Naive B cell (primary cell): ENCODE measurements at regions not wholly inside any gene's neighbourhood (a gene's known extent, or its start where the extent isn't known, plus 50 kb on each side); places are given as distances from the start of the nearest gene placed in this dataset.
"Not testable (repeated sequence)": the region's sequence is repeated elsewhere in the genome, so short reads cannot be mapped to it uniquely, and the experiment has no call there.

Experiments
- ATAC-seq, 2 donors: fragments of 150-1000 bp; cut with Tn5 transposase; 2 replicates each; pipeline ENCODE4 v1.10.0; 2021; ENCODE audit warnings: low read depth in 2 of 2, mild to moderate bottlenecking in 2 of 2, moderate library complexity in 2 of 2
- DNase-seq: peaks from one replicate; pipeline ENCODE4 v3.0.0; 2022
- H3K27ac Mint-ChIP-seq, 6 donors: one replicate each; pipeline ENCODE4 v1.8.0; 2020 to 2022; ENCODE audit warnings: mild to moderate bottlenecking in 6 of 6, mixed read lengths in 6 of 6, moderate library complexity in 5 of 6, inconsistent platforms in 2 of 6
- H3K27me3 Mint-ChIP-seq, 3 donors: one replicate each; pipeline ENCODE4 v1.8.0; 2021 to 2022; ENCODE audit warnings: mixed read lengths in 3 of 3, mild to moderate bottlenecking in 1 of 3
- H3K36me3 Mint-ChIP-seq, 2 donors: one replicate each; pipeline ENCODE4 v1.8.0; 2020 to 2022; ENCODE audit warnings: mixed read lengths in 2 of 2, inconsistent platforms in 1 of 2, mild to moderate bottlenecking in 1 of 2
- H3K4me1 Mint-ChIP-seq, 3 donors: one replicate each; pipeline ENCODE4 v1.8.0; 2020 to 2022; ENCODE audit warnings: mixed read lengths in 3 of 3, inconsistent platforms in 1 of 3, mild to moderate bottlenecking in 1 of 3, moderate library complexity in 1 of 3
- H3K4me3 Mint-ChIP-seq, 8 donors: one replicate each; pipeline ENCODE4 v1.8.0; 2020 to 2022; ENCODE audit warnings: mild to moderate bottlenecking in 8 of 8, mixed read lengths in 8 of 8, moderate library complexity in 8 of 8, inconsistent platforms in 2 of 8
- H3K9me3 Mint-ChIP-seq, 7 donors: one replicate each; pipeline ENCODE4 v1.8.0; 2020 to 2022; ENCODE audit warnings: mixed read lengths in 7 of 7, mild to moderate bottlenecking in 5 of 7, inconsistent platforms in 2 of 7, moderate library complexity in 1 of 7

DNA sequence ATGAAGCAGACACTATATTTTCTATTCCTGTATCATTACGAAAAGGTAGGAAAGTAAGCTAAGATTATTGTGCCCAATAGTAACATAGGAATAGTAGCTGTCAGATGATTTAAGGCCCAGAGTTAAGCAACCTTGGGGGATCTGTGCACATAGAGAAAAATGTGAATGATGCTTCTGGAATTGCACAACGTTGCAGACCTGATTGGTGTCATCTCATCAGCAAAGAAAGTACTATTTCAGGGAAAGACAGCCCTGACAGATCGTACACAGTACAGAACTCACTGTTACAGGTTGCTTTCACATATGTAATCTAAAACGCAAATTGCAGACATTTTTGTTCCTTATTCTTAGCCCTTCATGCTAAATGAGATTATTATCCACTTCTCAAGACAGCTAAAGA, 535.9 kb downstream of the TRIB2 start:
- DNase-seq, result no peak
- Mint-ChIP-seq H3K9me3 (peaks cover 0 to 2% (median 0%) of the 10 kb centered on the region in 7 donors), H3K27me3 (no peaks in the 10 kb centered on the region), H3K4me3 (no peak overlapping the region), H3K36me3 (no peaks in the 10 kb centered on the region), H3K27ac (no peak overlapping the region), H3K4me1 (no peaks in the 10 kb centered on the region)
- ATAC-seq, result no peak

DNA sequence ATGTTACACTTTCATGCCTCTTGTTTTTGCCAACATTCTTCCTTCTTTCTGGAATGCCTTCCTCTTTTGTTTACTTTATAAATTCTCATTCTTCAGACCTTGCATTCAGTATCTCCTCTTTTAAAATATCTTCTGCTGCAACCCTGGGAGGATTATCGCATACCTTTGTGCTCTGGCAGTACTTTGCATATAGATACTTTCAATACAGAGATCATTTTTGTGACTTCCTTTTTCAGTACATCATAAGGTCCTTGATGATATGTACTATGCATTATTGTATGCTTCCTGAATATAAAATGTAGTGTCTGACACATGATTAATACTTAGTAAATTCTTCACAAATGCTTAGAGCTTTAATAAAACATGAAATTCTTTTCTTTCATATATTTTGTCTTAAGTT, 538.7 kb downstream of the TRIB2 start:
- no peaks in the 10 kb centered on the region for H3K4me1 Mint-ChIP-seq
- no peaks in the 10 kb centered on the region for H3K36me3 Mint-ChIP-seq
- ATAC-seq (no peak), DNase-seq (no peak)
- H3K27me3 Mint-ChIP-seq, result no peaks in the 10 kb centered on the region
- H3K9me3 Mint-ChIP-seq, result peaks cover 0 to 4% (median under 1%) of the 10 kb centered on the region in 7 donors
- no peak overlapping the region for H3K4me3 Mint-ChIP-seq
- H3K27ac Mint-ChIP-seq, result no peak overlapping the region

DNA sequence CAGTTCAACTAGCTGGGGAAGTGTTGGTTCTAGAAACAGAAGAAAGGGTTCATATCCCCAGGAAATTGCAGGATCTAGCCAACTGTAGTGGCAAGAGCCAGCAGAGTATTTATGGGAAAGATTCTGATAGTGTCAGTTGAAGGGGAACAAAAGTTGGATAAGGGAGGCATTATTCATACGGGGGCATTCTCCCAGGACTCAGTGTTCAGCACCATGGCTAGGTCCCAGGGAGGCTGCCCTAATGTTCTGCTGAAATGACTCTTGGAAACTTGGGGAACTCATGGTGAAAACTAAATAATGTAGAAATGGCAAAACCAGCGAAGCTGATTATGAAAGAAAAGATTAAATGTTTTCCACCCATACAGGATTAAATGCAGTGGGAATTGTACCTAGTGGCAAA, 543.7 kb downstream of the TRIB2 start:
- no peak for DNase-seq
- no peaks in the 10 kb centered on the region for H3K4me1 Mint-ChIP-seq
- H3K36me3 Mint-ChIP-seq, result no peaks in the 10 kb centered on the region
- no peak overlapping the region for H3K4me3 Mint-ChIP-seq
- no peak for ATAC-seq
- peaks cover 3 to 10% (median 5%) of the 10 kb centered on the region in 7 donors for H3K9me3 Mint-ChIP-seq
- H3K27ac Mint-ChIP-seq, result no peak overlapping the region
- no peaks in the 10 kb centered on the region for H3K27me3 Mint-ChIP-seq

DNA sequence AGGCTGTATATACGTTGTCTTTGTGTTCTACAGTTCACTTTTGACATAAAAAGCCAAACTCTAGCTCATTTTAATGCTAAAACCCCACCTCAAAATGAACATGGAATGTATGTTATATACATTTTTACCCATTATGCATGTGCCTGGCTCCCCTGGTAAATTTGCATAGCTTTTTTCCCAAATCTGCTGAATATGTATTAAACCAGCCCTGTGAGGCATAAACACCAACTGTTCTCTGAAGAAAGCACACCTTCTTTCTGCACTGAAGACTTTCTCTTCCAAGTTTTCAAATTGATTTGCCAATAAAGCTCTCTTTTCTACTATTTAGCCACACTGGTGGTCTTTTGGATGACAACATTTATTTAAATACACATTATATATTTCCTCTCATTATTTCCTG, 549.4 kb downstream of the TRIB2 start:
- no peaks in the 10 kb centered on the region for H3K4me1 Mint-ChIP-seq
- H3K36me3 Mint-ChIP-seq, result no peaks in the 10 kb centered on the region
- H3K4me3 Mint-ChIP-seq, result no peak overlapping the region
- peaks cover 2 to 9% (median 4%) of the 10 kb centered on the region in 7 donors for H3K9me3 Mint-ChIP-seq
- ATAC-seq, result no peak
- no peak overlapping the region for H3K27ac Mint-ChIP-seq
- no peaks in the 10 kb centered on the region for H3K27me3 Mint-ChIP-seq
- DNase-seq, result no peak

DNA sequence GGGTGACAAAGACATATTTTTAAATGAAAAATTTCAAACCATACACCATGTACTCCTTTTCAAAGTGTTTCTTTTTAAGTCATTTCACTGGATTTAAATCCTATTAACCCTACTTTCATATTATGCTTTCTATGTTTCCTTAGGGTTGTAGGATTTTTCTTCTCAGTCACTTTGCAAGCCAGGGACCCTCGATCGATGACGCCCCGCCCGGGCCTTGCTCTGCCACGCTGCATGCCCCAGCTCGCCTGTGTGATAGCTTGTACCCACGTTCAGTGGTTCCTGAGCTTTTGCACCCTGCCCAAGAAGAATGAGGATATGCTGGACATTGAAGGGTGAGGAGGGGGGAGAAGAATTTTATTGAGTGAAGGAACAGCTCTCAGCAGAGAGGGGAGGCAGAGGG, 568.0 kb downstream of the TRIB2 start:
- no peak for ATAC-seq
- no peak for DNase-seq
- Mint-ChIP-seq H3K4me1 (no peaks in the 10 kb centered on the region), H3K36me3 (no peaks in the 10 kb centered on the region), H3K27me3 (no peaks in the 10 kb centered on the region), H3K27ac (no peak overlapping the region), H3K4me3 (no peak overlapping the region), H3K9me3 (peaks cover 0 to 10% (median 0%) of the 10 kb centered on the region in 7 donors)

DNA sequence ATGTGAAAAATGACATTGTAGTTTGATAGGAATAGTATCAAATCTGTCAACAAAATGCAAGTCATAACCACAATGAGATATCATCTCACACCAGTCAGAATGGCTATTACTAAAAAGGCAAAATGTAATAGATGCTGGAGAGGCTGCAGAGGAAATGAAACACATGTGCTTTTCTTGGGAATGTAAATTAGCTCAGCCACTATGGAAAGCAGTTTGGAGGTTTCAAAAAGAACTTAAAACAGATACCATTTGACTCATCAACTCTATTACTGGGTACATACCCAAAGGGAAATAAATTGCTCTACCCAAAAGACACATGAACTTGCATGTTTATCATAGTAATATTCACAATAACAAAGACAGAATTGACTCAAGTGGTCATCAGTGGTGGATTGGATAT, 572.6 kb downstream of the TRIB2 start:
- ATAC-seq, result no peak
- no peak overlapping the region for H3K27ac Mint-ChIP-seq
- no peak overlapping the region for H3K4me3 Mint-ChIP-seq

DNA sequence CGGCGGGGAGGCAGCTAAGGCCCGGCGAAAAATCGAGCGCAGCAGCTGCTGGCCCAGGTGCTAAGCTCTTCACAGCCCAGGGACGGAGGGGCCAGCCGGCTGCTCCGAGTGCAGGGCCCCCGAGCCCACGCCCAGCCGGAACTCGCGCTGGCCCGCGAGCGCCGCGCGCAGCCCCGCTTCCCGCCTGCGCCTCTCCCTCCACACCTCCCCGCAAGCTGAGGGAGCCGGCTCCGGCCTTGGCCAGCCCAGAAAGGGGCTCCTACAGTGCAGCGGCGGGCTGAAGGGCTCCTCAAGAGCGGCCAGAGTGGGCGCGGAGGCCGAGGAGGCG, 591.7 kb downstream of the TRIB2 start:
- not testable (repeated sequence) for H3K36me3 Mint-ChIP-seq, DNase-seq, ATAC-seq, H3K4me1 Mint-ChIP-seq, H3K27me3 Mint-ChIP-seq, H3K27ac Mint-ChIP-seq, H3K4me3 Mint-ChIP-seq
- peaks cover 0 to 11% (median 7%) of the 10 kb centered on the region in 7 donors for H3K9me3 Mint-ChIP-seq

More for the DNA sequence above, 572.6 kb downstream of the TRIB2 start:
- Mint-ChIP-seq H3K36me3 (no peaks in the 10 kb centered on the region), H3K4me1 (no peaks in the 10 kb centered on the region), H3K9me3 (peaks cover 0 to 8% (median 3%) of the 10 kb centered on the region in 7 donors), H3K27me3 (no peaks in the 10 kb centered on the region)
- DNase-seq, result no peak

DNA sequence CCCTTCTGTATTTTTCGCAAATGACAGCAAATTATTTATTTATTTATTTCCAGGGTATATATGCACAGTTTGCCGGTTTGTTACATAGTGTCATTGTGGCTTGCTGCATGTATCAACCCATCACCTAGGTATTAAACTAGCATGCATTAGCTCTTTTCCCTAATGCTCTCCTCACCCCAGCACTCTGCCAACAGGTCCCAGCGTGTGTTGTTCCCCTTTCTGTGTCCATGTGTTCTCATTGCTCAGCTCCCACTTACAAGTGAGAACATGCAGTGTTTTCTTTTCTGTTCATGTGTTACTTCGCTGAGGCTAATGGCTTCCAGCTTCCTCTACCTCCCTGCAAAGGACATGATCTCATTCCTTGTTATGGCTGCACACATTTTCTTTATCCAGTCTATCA, 592.3 kb downstream of the TRIB2 start:
- peaks cover 0 to 11% (median 6%) of the 10 kb centered on the region in 7 donors for H3K9me3 Mint-ChIP-seq
- DNase-seq (no peak), ATAC-seq (no peak)
- no peak overlapping the region for H3K4me3 Mint-ChIP-seq
- H3K27me3 Mint-ChIP-seq, result peaks cover 0 to 3% (median 0%) of the 10 kb centered on the region in 3 donors
- H3K4me1 Mint-ChIP-seq, result no peaks in the 10 kb centered on the region
- no peak overlapping the region for H3K27ac Mint-ChIP-seq
- no peaks in the 10 kb centered on the region for H3K36me3 Mint-ChIP-seq

DNA sequence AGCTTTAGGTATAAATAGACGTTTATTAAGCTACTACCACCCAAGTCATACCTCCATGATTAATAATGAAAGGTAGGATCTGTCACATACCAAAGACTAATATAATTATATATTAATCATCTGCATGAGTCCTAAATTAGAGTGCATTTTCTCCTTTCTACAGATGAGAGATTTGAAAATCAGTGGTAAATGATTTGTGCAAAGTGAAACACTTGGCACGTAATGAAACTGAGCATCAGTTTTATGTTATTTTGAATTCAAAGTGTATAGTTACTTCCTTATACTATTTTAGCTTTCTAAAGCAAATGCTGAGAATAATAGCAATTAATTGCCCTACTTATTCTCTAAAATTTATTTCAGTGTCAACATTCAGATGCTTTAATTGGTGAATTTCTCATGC, 615.3 kb downstream of the TRIB2 start:
- no peak overlapping the region for H3K27ac Mint-ChIP-seq
- H3K9me3 Mint-ChIP-seq, result peaks cover 0 to 10% (median 4%) of the 10 kb centered on the region in 7 donors
- ATAC-seq (no peak), DNase-seq (no peak)
- no peaks in the 10 kb centered on the region for H3K36me3 Mint-ChIP-seq
- H3K27me3 Mint-ChIP-seq, result no peaks in the 10 kb centered on the region
- no peak overlapping the region for H3K4me3 Mint-ChIP-seq
- H3K4me1 Mint-ChIP-seq, result no peaks in the 10 kb centered on the region

DNA sequence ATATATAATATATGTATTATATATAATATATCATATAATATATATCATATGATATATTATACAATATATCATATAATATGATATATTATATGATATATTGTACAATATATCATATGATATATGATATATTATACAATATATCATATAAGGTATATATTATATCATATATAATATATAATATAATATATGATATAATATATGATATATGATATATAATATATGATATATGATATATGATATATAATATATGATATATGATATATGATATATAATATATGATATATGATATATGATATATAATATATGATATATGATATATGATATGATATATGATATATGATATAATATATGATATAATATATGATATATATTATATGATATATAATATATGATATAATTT, 617.3 kb downstream of the TRIB2 start:
- H3K4me3 Mint-ChIP-seq, H3K36me3 Mint-ChIP-seq, DNase-seq, H3K4me1 Mint-ChIP-seq, H3K27me3 Mint-ChIP-seq, ATAC-seq, H3K27ac Mint-ChIP-seq: not testable (repeated sequence)
- peaks cover 0 to 15% (median 10%) of the 10 kb centered on the region in 7 donors for H3K9me3 Mint-ChIP-seq

DNA sequence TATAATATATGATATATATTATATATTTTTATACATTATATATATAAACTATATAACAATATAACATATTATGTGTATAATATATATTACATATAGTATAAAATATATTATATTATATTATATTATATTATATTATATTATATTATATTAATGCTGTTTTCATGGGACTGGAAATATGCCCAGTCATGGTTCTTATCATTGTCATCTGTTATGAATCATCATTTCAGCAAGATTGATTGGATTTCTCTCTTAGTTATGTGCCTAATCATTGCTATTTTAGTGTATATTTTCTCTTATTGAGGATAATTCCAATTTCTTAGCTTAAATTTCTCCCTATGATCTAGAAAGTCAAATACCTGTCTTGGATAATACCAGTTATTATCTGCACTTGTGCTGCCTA, 617.8 kb downstream of the TRIB2 start:
- ATAC-seq (no peak), DNase-seq (no peak)
- Mint-ChIP-seq H3K9me3 (peaks cover 0 to 15% (median 9%) of the 10 kb centered on the region in 7 donors), H3K27ac (no peak overlapping the region), H3K36me3 (no peaks in the 10 kb centered on the region), H3K4me1 (no peaks in the 10 kb centered on the region), H3K4me3 (no peak overlapping the region), H3K27me3 (no peaks in the 10 kb centered on the region)

DNA sequence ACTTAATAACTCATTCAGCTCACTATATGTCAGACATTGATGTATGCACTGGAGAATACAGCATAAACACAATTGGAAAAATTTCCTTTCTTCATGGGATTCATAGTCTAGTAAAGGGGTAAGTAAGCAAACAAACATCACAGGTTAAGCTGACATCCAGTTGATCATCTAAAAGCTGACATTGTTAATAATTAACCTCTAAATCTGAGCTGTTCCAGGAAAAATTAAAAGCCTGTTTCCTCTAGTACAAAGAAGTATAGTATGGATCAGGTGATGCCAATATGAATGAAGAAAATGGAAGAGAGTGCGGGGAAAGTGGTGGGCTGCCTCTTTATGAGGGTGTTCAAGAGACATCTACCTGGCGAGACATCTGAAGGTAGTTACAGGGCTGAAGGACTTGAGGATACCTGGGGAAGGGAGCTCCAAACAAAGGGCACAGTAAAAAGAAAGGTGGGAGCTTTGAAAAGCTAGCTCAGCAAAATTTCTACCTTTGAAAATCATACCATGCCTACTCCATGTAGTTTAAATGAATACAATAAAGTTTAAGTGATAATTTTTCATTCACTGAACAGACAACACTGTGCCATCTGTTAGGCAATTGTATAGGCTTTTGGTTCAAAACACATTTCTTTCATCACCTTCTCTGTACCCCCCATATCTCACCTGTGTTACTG, 619.3 kb downstream of the TRIB2 start:
- H3K9me3 Mint-ChIP-seq, result peaks cover 0 to 15% (median 8%) of the 10 kb centered on the region in 7 donors
- no peak for DNase-seq
- no peaks in the 10 kb centered on the region for H3K27me3 Mint-ChIP-seq
- H3K36me3 Mint-ChIP-seq, result no peaks in the 10 kb centered on the region
- no peaks in the 10 kb centered on the region for H3K4me1 Mint-ChIP-seq
- no peak overlapping the region for H3K4me3 Mint-ChIP-seq
- ATAC-seq, result no peak
- no peak overlapping the region for H3K27ac Mint-ChIP-seq

DNA sequence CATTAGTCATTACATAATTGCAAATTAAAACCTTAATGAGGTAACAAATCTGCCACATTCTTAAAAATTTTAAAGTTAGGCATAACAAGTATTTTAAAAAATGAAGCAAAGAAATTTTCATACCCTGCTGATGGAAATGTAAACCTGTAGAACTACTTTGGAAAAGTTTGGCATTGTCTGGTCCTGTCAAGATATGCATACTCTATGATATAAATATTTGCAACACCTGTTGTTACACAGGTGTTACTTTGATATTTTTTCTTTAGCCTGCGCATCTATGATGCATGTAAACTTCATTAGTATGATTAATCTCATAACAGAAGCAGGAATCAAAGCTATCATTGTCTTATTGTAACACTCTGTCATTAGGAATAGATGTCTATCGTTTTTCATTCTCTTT, 634.3 kb downstream of the TRIB2 start:
- peaks cover 0 to 7% (median 0%) of the 10 kb centered on the region in 7 donors for H3K9me3 Mint-ChIP-seq
- no peak for ATAC-seq
- H3K27me3 Mint-ChIP-seq, result no peaks in the 10 kb centered on the region
- no peaks in the 10 kb centered on the region for H3K36me3 Mint-ChIP-seq
- H3K4me3 Mint-ChIP-seq, result no peak overlapping the region
- H3K4me1 Mint-ChIP-seq, result no peaks in the 10 kb centered on the region
- no peak for DNase-seq
- no peak overlapping the region for H3K27ac Mint-ChIP-seq

DNA sequence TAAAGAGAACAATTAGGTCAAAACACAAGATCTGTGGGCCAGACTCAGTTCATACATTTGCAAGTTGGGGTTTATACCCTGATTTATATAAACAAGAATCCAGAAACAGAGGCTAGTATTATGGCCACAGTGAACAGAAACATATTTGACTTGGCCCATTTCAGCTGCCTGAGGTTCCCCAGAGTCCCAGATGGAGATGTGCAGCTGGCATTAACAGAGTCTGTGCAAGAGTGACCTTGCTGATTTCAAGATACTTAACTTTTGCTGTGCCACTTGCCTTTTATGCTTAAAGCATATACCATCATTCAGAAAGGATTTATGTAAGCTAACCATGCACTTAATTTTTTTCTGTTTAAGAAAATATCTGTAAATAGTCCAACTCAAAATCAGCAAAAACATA, 636.3 kb downstream of the TRIB2 start:
- Mint-ChIP-seq H3K27me3 (no peaks in the 10 kb centered on the region), H3K36me3 (no peaks in the 10 kb centered on the region), H3K27ac (no peak overlapping the region), H3K4me1 (no peaks in the 10 kb centered on the region), H3K4me3 (no peak overlapping the region), H3K9me3 (peaks cover 0 to 9% (median 5%) of the 10 kb centered on the region in 7 donors)
- ATAC-seq, result no peak
- no peak for DNase-seq

DNA sequence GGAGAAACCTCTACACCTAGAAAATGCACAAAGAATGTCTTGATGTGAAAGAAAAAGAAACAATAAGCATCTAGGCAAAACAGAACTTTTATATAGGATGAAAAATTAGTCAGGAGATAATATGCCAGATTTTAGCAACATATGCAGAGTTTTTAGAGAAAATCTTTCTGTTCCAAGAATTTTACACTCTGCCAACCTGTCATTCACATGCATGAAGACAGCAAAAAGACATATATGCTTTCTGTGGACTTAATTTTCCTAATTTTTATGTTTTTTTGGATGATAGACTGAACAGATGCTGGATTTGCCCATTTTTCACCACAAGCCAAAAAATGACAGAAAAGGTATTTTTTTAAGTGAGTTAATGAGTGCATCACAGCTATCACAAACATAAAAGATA, 637.3 kb downstream of the TRIB2 start:
- H3K36me3 Mint-ChIP-seq, result no peaks in the 10 kb centered on the region
- ATAC-seq (no peak), DNase-seq (no peak)
- H3K27me3 Mint-ChIP-seq, result no peaks in the 10 kb centered on the region
- H3K4me3 Mint-ChIP-seq, result no peak overlapping the region
- H3K27ac Mint-ChIP-seq, result no peak overlapping the region
- H3K9me3 Mint-ChIP-seq, result peaks cover 0 to 8% (median 5%) of the 10 kb centered on the region in 7 donors
- H3K4me1 Mint-ChIP-seq, result no peaks in the 10 kb centered on the region
